Stimulated activated CD4-positive, alpha-beta T cell treated with anti-CD3 and anti-CD28 coated beads, Interleukin-12 subunit alpha, Interleukin-12 subunit beta, amount 100 ng/mL, for 24 hours (primary cell): ENCODE measurements at regions not wholly inside any gene's neighbourhood (a gene's known extent, or its start where the extent isn't known, plus 50 kb on each side); places are given as distances from the start of the nearest gene placed in this dataset.

Experiments used
- DNase-seq, 2 experiments: peaks; one replicate each; pipeline ENCODE4 v3.0.0-alpha.2; 2020; ENCODE audit warnings: low read depth in 2 of 2

DNA sequence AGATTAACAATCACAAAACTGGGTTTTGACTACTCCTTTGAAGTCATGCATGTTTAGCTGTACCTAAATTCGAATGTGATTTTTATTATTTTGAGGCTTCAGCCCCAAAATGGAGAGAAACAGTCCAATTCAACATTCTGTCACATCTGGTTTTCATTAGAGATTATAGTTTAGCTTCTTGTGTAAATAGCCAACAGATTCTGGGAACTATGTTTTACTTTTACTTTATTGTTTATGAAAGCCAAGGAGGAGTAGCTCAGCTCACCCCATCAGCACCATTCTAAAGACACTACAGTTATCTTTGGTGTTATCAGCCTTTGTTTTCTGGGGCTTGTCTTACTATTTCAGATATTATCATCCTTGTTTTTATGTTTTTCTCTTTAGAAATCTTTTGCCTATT is 465.0 kb upstream of the CWC22 start:
- DNase-seq = no peak

GRCh38 chr2:180463608-180464007 is 456.5 kb upstream of the CWC22 start:
- no peak for DNase-seq

- no peak for DNase-seq
Measured at GRCh38 chr2:180461761-180462160, 454.7 kb upstream of the CWC22 start.

DNA sequence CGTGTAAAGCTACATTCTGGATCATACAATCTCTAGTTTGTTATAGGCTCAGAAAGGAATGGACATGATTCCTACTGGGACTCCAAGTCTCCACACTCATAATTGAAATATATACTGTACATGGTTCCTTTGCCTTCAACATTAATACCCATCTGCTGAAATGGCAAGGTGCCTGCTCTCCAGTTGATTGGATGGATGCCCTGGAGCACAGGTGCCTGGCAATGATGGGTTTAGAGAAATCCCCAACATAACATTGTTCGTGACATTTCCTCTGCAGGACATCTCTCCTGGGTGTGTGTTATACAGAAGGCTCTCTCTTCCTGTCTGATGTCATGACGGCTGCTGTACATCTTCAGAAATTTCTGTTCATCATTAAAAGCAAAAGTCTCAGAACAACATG is 449.7 kb upstream of the CWC22 start:
- DNase-seq = no peak

GRCh38 chr2:180450841-180451240 is 443.7 kb upstream of the CWC22 start:
- no peak for DNase-seq

GRCh38 chr2:180449171-180449915 is 442.2 kb upstream of the CWC22 start:
- no peak for DNase-seq

GRCh38 chr2:180446492-180446891 is 439.4 kb upstream of the CWC22 start:
- DNase-seq = no peak

DNA sequence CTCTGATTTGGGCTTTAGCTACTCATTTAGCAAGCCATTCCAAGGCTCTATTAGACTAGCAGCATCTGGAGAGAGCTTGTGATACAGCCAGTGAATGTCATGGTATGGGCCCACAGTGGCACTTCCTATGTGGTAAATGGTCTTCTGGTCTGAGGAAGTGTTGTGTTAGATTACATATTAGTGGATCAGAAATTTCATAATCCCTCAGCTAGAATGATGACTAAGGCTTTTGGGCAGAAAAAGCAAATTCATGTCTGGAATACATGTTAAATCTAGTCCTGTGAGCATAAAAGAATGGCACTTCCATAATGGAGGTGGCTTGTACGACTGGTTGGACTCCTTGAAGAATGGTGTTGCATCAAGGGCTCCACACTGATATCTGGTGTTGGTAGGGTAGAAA is 436.8 kb upstream of the CWC22 start:
- no peak for DNase-seq

DNA sequence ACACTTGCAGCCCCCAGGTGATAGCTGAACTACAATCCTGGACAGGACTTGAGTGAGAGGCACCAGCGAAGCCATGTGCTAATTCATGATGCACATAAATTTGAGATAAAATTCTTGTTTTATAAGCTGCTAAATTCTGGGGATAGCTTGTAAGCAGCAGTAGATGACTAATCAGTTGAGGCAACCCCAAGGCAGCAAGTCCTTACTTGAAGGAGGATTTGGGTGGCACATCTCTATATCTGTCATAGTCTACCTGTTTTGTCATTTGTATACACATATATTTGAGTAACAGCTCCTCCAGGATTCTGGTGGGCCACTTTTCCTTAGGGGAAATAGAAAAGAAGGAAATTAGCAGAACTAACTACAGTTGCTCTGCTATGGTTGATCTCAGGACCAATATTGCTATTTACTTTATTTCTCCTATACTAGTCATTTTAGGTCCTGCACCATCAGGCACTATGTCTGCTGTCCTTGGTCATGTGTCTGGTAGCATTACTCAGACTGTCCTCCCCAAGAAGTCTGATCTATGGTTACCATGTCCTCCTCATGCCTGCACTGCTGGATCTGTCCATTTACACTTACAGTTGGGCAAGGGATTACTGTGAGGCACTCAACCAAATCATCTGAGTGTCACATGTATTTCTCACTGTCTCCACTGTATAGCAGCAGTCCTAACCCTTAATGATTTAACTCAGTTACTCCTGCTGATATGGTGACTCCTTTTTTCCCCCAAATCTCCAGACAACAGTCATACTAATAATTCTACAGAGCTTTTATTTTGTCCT is 436.0 kb upstream of the CWC22 start:
- no peak for DNase-seq

GRCh38 chr2:180419212-180419611 is 412.1 kb upstream of the CWC22 start:
- DNase-seq = no peak

DNA sequence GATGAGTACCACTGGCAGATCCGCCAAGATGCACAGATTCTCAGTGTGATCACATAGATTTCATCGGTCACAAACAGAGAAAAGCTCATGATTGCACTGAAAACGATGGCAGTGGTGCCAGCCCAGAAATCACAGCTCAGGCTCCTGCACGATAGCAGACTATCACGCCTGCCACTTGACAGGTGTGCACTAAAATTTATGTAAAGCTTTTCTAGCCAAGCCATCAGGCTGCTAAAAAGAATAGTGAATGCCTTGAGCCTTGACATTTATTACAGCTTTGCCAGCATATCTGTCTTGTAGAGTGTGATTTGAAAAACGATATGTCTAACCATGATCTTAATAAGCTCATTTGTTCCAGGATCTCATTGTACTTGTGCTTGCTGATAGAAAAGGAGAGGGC is 409.5 kb upstream of the CWC22 start:
- DNase-seq = no peak

DNA sequence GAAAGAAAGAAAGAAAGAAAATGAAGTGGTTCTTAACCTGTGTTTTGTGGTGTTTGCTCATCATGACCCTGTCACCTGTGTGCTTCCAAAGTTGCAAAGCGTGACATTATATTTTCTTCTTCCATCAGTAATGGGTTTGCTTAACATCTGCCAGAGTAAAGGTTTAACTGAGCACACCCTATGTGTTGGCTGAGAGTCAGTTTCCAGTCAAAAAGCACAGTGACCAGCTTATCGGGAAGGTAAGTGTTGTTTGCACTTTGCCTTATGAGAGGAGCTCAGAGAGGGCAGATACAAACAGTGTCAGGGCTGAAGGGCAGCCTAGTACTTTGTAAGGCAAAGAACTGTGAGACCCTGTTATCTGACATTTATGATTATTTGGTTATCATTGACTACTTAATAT is 406.2 kb upstream of the CWC22 start:
- DNase-seq = no peak

DNA sequence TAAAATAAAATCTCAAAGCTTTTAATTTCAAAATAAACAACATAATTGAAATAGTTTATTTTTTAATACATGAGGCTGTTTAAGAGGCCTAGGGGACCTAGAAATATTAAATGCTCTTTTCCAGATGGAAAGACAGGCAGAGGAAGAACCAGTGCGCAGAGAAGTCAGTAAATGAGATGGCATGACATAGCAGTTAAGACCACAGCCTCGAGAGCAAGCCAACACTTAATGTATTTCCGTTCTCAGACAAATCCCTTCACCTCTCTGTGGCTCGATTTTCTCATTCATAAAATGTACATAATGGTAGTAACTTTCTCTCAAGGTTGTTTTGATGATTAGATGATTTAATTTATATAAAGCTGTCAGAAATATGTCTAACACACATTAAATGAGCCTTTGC is 405.1 kb upstream of the CWC22 start:
- DNase-seq = no peak

- DNase-seq = no peak
Measured at GRCh38 chr2:180411661-180412060, 404.6 kb upstream of the CWC22 start.

DNA sequence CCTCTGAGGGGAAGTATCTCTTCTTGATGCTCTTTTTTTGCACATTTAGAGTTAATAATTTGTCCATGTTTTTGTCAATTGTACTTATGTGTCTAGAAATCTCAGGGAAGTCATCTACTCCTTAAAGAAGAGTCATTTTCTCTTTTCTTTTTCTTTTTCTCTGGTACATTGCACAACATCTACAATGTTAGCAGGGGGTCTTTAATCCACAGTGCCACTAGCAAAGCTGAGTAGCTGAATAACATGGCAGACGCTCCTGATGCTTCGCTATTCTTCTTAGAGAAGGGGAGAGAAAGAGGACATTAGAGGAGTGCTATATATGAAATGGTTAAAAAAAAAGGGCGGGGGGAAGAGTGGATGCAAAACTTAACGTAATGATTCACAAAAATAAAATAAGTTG is 399.6 kb upstream of the CWC22 start:
- DNase-seq = no peak

DNA sequence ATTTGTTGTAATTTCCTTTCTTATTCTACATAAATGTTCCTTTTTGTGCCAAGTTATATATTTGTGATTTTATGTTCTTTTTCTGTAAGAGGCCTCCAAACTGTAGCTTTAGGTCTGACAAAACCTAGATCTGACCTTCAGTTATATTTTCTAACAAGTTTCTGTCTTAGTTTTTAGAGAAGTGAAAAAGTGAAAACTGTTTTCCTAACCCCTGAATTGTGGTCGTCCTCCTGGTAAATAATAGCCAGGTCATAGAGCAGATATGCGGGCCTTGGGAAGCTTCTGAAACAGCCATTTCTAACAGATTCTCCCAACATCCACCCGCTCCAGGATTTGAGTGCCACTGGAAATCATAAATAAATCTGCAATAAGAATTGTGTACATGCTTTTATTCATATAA is 398.4 kb upstream of the CWC22 start:
- no peak for DNase-seq

- DNase-seq = no peak
Measured at GRCh38 chr2:180394305-180394704, 387.2 kb upstream of the CWC22 start.

DNA sequence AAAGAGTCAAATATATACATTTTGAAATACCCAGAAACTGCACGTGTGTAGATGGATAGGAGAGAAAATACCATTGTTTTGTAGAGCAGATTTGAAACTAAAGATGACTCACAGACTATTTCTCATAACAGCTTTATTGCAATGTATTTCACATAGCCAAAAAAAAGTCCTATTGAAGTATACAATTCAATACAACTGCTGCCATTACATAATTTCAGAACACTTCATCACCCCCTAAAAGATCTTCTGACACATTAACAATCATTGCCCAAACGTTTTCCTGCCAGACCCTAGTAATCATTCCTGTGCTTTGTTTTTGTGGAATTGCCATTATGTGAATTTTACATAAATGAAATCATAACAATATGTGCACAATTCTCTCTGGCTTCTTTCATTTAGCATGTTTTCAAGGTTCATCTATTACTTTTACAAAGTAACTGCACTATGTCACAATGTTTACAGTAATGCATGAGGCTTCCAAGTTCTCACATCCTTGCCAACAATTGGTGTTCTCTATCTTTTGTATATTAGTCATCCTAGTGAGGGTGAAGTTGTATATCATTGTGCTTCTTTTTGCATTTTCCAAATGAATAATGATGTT is 378.6 kb upstream of the CWC22 start:
- no peak for DNase-seq

DNA sequence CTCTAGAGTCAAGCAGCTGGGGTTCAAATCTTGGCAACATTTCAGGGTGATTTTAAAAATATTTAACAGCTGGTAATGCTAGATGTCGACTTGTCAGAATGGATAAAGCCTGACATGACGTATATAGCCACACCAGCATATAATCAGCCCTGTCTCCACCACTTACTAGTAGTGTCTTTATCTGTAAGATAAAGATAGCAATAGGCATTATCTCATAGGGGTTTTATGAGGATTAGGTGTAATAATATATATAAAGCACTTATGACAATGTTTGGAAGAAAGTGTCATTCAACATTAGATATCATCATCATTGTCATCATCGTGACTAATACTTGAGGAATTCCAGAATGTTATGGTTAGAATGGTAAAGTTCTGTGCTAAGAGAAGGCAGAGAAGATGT is 369.0 kb upstream of the CWC22 start:
- DNase-seq = no peak

- no peak for DNase-seq
Measured at GRCh38 chr2:180374502-180375281, 367.6 kb upstream of the CWC22 start.

- no peak for DNase-seq
Measured at GRCh38 chr2:180370511-180371205, 363.6 kb upstream of the CWC22 start.

DNA sequence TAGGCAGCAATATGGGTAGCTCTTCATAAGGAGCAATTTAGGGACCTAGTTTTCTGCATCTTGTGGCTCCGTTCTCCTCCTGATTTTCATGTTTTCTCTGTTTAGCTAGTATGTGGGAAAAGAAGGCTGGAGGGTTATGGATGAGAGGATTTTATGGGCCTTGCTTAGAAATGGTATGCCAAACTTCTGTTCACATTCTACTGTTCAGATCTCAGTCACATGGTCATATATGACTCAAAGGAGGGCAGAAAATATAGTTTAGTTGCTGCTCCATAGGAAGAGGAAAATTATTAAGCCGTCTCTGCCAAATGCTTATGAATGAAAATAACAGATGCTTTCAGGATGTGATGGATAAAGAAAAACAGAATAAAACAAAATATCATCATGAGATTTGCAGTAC is 361.8 kb upstream of the CWC22 start:
- DNase-seq = no peak
